Neural cell (in vitro differentiated cells): ENCODE measurements at regions not wholly inside any gene's neighbourhood (a gene's known extent, or its start where the extent isn't known, plus 50 kb on each side); places are given as distances from the start of the nearest gene placed in this dataset.

ENCODE experiments used
- EP300 ChIP-seq: fragments of 450-650 bp; conservative IDR thresholded peaks from 2 replicates; pipeline ENCODE4 v1.6.1; 2014; ENCODE audit warnings: antibody characterized with exemption, mild to moderate bottlenecking, moderate library complexity; ENCODE audit not compliant: poor library complexity, severe bottlenecking
- TAF1 ChIP-seq: IDR thresholded peaks from 2 replicates; pipeline ENCODE4 v1.6.1; 2012; ENCODE audit warnings: low read depth
- TF ChIP-seq, protein P1 (sequence below): fragments of 450-650 bp; IDR thresholded peaks from 2 replicates; pipeline ENCODE4 v1.5.1; 2014; ENCODE audit warnings: antibody characterized with exemption, mild to moderate bottlenecking, moderate library complexity; ENCODE audit not compliant: poor library complexity, severe bottlenecking

DNA sequence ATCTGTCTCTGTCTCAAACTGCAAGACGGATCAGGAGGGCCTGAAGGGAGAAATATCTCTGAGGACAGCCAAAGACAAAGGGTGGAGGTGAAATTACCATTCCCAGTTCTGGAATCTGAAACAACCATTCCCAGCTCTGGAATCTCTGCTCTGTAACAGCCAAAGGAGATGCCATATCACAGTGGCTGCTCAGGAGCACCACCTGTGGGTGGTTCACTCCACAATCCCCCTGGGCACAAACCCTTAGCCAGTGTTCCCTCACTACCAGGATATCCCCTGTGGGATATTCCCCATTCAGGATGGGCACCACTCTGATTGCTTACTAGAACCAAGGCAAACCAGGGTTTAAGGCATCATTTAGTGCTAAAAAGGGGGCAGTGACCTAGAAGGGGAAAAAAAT is 199.0 kb downstream of the HTR7 start:
- TF ChIP-seq EP300: no peak
- TF ChIP-seq, protein P1, sequence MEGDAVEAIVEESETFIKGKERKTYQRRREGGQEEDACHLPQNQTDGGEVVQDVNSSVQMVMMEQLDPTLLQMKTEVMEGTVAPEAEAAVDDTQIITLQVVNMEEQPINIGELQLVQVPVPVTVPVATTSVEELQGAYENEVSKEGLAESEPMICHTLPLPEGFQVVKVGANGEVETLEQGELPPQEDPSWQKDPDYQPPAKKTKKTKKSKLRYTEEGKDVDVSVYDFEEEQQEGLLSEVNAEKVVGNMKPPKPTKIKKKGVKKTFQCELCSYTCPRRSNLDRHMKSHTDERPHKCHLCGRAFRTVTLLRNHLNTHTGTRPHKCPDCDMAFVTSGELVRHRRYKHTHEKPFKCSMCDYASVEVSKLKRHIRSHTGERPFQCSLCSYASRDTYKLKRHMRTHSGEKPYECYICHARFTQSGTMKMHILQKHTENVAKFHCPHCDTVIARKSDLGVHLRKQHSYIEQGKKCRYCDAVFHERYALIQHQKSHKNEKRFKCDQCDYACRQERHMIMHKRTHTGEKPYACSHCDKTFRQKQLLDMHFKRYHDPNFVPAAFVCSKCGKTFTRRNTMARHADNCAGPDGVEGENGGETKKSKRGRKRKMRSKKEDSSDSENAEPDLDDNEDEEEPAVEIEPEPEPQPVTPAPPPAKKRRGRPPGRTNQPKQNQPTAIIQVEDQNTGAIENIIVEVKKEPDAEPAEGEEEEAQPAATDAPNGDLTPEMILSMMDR: no peak
- TF ChIP-seq TAF1: no peak
